BE2C (cell line): ENCODE measurements at regions not wholly inside any gene's neighbourhood (a gene's known extent, or its start where the extent isn't known, plus 50 kb on each side); places are given as distances from the start of the nearest gene placed in this dataset.
"Not testable (repeated sequence)": the region's sequence is repeated elsewhere in the genome, so short reads cannot be mapped to it uniquely, and the experiment has no call there.

ENCODE experiments used
- DNase-seq: peaks from one replicate; pipeline ENCODE4 v3.0.0-alpha.2; 2020
- H3K27me3 ChIP-seq: fragments of 250-450 bp; sonication (Bioruptor Pico); 2 replicates; pipeline ENCODE4 v1.5.1; 2020; ENCODE audit warnings: mild to moderate bottlenecking
- H3K36me3 ChIP-seq: fragments of 250-450 bp; sonication (Bioruptor Pico); 2 replicates; pipeline ENCODE4 v1.5.1; 2020; ENCODE audit warnings: mild to moderate bottlenecking
- H3K4me1 ChIP-seq: fragments of 250-450 bp; sonication (Bioruptor Pico); 2 replicates; pipeline ENCODE4 v1.5.1; 2020
- H3K4me3 ChIP-seq: 2 replicates; pipeline ENCODE4 v1.5.1; 2011; ENCODE audit warnings: low read depth, low read length
- H3K9me3 ChIP-seq: fragments of 250-450 bp; sonication (Bioruptor Pico); 2 replicates; pipeline ENCODE4 v1.5.1; 2020
- CTCF ChIP-seq: IDR thresholded peaks from 2 replicates; pipeline ENCODE4 v1.5.1; 2012; ENCODE audit warnings: mild to moderate bottlenecking, low read depth, low read length

GRCh38 chr1:198424441-198424840 lies 116.0 kb downstream of the ATP6V1G3 start:
- no peaks in the 10 kb centered on the region for H3K27me3 ChIP-seq
- H3K4me3 ChIP-seq = no peak overlapping the region
- no peak for TF ChIP-seq CTCF
- H3K36me3 ChIP-seq = no peaks in the 10 kb centered on the region
- no peaks in the 10 kb centered on the region for H3K9me3 ChIP-seq
- no peaks in the 10 kb centered on the region for H3K4me1 ChIP-seq
- DNase-seq = no peak

- Histone ChIP-seq H3K9me3 (no peaks in the 10 kb centered on the region), H3K27me3 (no peaks in the 10 kb centered on the region), H3K4me3 (no peak overlapping the region), H3K36me3 (no peaks in the 10 kb centered on the region), H3K4me1 (no peaks in the 10 kb centered on the region)
- no peak for DNase-seq
- TF ChIP-seq CTCF = no peak
Observed at GRCh38 chr1:198423673-198424072, 116.8 kb downstream of the ATP6V1G3 start.

- H3K4me1 ChIP-seq = no peaks in the 10 kb centered on the region
- H3K4me3 ChIP-seq = no peak overlapping the region
- TF ChIP-seq CTCF = no peak
- DNase-seq = no peak
- H3K9me3 ChIP-seq = no peaks in the 10 kb centered on the region
- no peaks in the 10 kb centered on the region for H3K36me3 ChIP-seq
- no peaks in the 10 kb centered on the region; the same call in 1 of the 2 replicates for H3K27me3 ChIP-seq
Observed at GRCh38 chr1:198417039-198417438, 123.4 kb downstream of the ATP6V1G3 start.

- Histone ChIP-seq H3K36me3 (no peaks in the 10 kb centered on the region), H3K4me3 (no peak overlapping the region)
- no peak for DNase-seq
Observed at GRCh38 chr1:198416296-198416695, 124.2 kb downstream of the ATP6V1G3 start.

GRCh38 chr1:198411240-198411639 lies 129.2 kb downstream of the ATP6V1G3 start:
- no peak for DNase-seq
- TF ChIP-seq CTCF = no peak
- Histone ChIP-seq H3K36me3 (no peaks in the 10 kb centered on the region), H3K9me3 (no peaks in the 10 kb centered on the region), H3K4me1 (no peaks in the 10 kb centered on the region), H3K27me3 (no peaks in the 10 kb centered on the region; the same call in 1 of the 2 replicates), H3K4me3 (no peak overlapping the region)

More at GRCh38 chr1:198416296-198416695, 124.2 kb downstream of the ATP6V1G3 start:
- TF ChIP-seq CTCF = no peak
- H3K9me3 ChIP-seq = no peaks in the 10 kb centered on the region
- no peaks in the 10 kb centered on the region for H3K4me1 ChIP-seq
- no peaks in the 10 kb centered on the region; the same call in 1 of the 2 replicates for H3K27me3 ChIP-seq

- no peaks in the 10 kb centered on the region for H3K27me3 ChIP-seq
- no peaks in the 10 kb centered on the region for H3K4me1 ChIP-seq
- no peaks in the 10 kb centered on the region for H3K36me3 ChIP-seq
- no peaks in the 10 kb centered on the region for H3K9me3 ChIP-seq
- no peak overlapping the region for H3K4me3 ChIP-seq
- no peak for TF ChIP-seq CTCF
- no peak for DNase-seq
Observed at GRCh38 chr1:198408716-198409115, 131.8 kb downstream of the ATP6V1G3 start.

- DNase-seq, H3K36me3 ChIP-seq, H3K27me3 ChIP-seq, H3K9me3 ChIP-seq, H3K4me1 ChIP-seq, H3K4me3 ChIP-seq: not testable (repeated sequence)
Observed at GRCh38 chr1:198404632-198405031, 135.8 kb downstream of the ATP6V1G3 start.
